Kidney (tissue), 13 donors: ENCODE measurements at regions not wholly inside any gene's neighbourhood (a gene's known extent, or its start where the extent isn't known, plus 50 kb on each side); places are given as distances from the start of the nearest gene placed in this dataset.

Experiments
- DNase-seq, 5 donors: peaks; one replicate each; pipeline ENCODE4 v3.0.0-alpha.2; 2013 to 2020
- FAIRE-seq: peaks from 2 replicates; lab custom pipeline; 2012; peaks lifted over from hg19 to GRCh38; lab: Jason Lieb, UNC
- H3K27ac ChIP-seq, 2 donors: one replicate each; pipeline ENCODE4 v1.7.0; 2013; ENCODE audit warnings: low read depth in 2 of 2, low read length in 2 of 2, inconsistent platforms in 1 of 2
- H3K27me3 ChIP-seq: one replicate; pipeline ENCODE4 v1.7.1; 2013; ENCODE audit warnings: low read length, inconsistent platforms; ENCODE audit not compliant: control insufficient read depth, insufficient read depth
- H3K36me3 ChIP-seq, 3 donors: one replicate each; pipeline versions ENCODE4 v1.7.0 to v1.7.1; 2013; ENCODE audit warnings: low read length in 3 of 3, control low read depth in 1 of 3, inconsistent platforms in 1 of 3; ENCODE audit not compliant: insufficient read depth in 3 of 3, control insufficient read depth in 2 of 3
- H3K4me1 ChIP-seq, 3 donors: one replicate each; pipeline versions ENCODE4 v1.7.0 to v1.7.1; 2013; ENCODE audit warnings: low read length in 3 of 3, inconsistent platforms in 1 of 3, low read depth in 1 of 3; ENCODE audit not compliant: control insufficient read depth in 2 of 3, insufficient read depth in 2 of 3
- H3K4me3 ChIP-seq, 3 donors: one replicate each; pipeline versions ENCODE4 v1.7.0 to v1.8.1; 2013; ENCODE audit warnings: low read length in 3 of 3, control low read depth in 1 of 3, inconsistent platforms in 1 of 3
- H3K9ac ChIP-seq, 3 donors: one replicate each; pipeline versions ENCODE4 v1.7.0 to v1.7.1; 2013; ENCODE audit warnings: low read length in 3 of 3, control low read depth in 1 of 3, inconsistent platforms in 1 of 3
- H3K9me3 ChIP-seq, 3 donors: one replicate each; pipeline versions ENCODE4 v1.7.0 to v1.7.1; 2013; ENCODE audit warnings: low read length in 3 of 3, control low read depth in 1 of 3, inconsistent platforms in 1 of 3; ENCODE audit not compliant: control insufficient read depth in 2 of 3, insufficient read depth in 1 of 3
- CTCF ChIP-seq: IDR thresholded peaks from 3 replicates; pipeline ENCODE4 v1.5.1; 2012; ENCODE audit warnings: mild to moderate bottlenecking, moderate library complexity, borderline replicate concordance; ENCODE audit not compliant: insufficient read depth; ENCODE audit errors: extremely low read depth
- intact Hi-C: fragments of 100-400 bp; cut with DNase I; formaldehyde crosslinking; loops from one replicate; pipeline ENCODE4 v1.11.1; 2022
- donor health status: control.
- donor health status: control.
- donor health status: control.
- donor health status: control.
- donor health status: control.
- donor health status: DM: yes; HTN: yes; CAD: no.
- donor health status: Normal renal cell carcinoma (clear cell type).

GRCh38 chr11:10388574-10388973, 66.5 kb upstream of the AMPD3 start:
- no peak for TF ChIP-seq CTCF
- intact Hi-C loops, result no loop called here

GRCh38 chr11:10390375-10390774, 64.7 kb upstream of the AMPD3 start:
- intact Hi-C loops, result no loop called here
- H3K4me1 ChIP-seq, result peaks cover 0 to 2% (median 0%) of the 10 kb centered on the region in 3 donors
- no peak overlapping the region for H3K27ac ChIP-seq
- no peak for TF ChIP-seq CTCF
- H3K36me3 ChIP-seq, result no peaks in the 10 kb centered on the region
- no peaks in the 10 kb centered on the region for H3K9me3 ChIP-seq
- FAIRE-seq (no peak), DNase-seq (no peak)
- no peak overlapping the region for H3K9ac ChIP-seq
- no peak overlapping the region for H3K4me3 ChIP-seq
- H3K27me3 ChIP-seq, result no peaks in the 10 kb centered on the region

More at GRCh38 chr11:10388574-10388973, 66.5 kb upstream of the AMPD3 start:
- Histone ChIP-seq H3K4me1 (peaks cover 0 to 2% (median 0%) of the 10 kb centered on the region in 3 donors), H3K27me3 (no peaks in the 10 kb centered on the region), H3K9ac (no peak overlapping the region), H3K4me3 (no peak overlapping the region), H3K36me3 (no peaks in the 10 kb centered on the region), H3K9me3 (no peaks in the 10 kb centered on the region), H3K27ac (no peak overlapping the region)
- DNase-seq (no peak), FAIRE-seq (no peak)

- peaks cover 0 to 2% (median 0%) of the 10 kb centered on the region in 3 donors for H3K4me1 ChIP-seq
- intact Hi-C loops, result no loop called here
- H3K4me3 ChIP-seq, result no peak overlapping the region
- FAIRE-seq, result no peak
- no peak for TF ChIP-seq CTCF
- H3K27me3 ChIP-seq, result no peaks in the 10 kb centered on the region
- no peak overlapping the region for H3K9ac ChIP-seq
- H3K9me3 ChIP-seq, result no peaks in the 10 kb centered on the region
- H3K27ac ChIP-seq, result no peak overlapping the region
- DNase-seq, result no peak
- H3K36me3 ChIP-seq, result no peaks in the 10 kb centered on the region
Observed at GRCh38 chr11:10392095-10393079, 62.7 kb upstream of the AMPD3 start.
